ENCODE measurements at regions not wholly inside any gene's neighbourhood (a gene's known extent, or its start where the extent isn't known, plus 50 kb on each side); places are given as distances from the start of the nearest gene placed in this dataset.

- TF ChIP-seq ZNF83 (CRISPR knock-in tag; IDR thresholded peaks at IDR 0.05; ENCODE audit: borderline replicate concordance): no peak
- TF ChIP-seq ZNF337 (CRISPR knock-in tag; IDR thresholded peaks at IDR 0.05; ENCODE audit: borderline replicate concordance, low read depth): no peak
- TF ChIP-seq NFAT5 (CRISPR knock-in tag; IDR thresholded peaks at IDR 0.05): no peak
- TF ChIP-seq MAF1 (CRISPR knock-in tag; IDR thresholded peaks at IDR 0.05; ENCODE audit: borderline replicate concordance): peak; percentile 95
- peak; percentile 29; the same call in 1 of the 2 replicates for TF ChIP-seq IKZF5 (CRISPR knock-in tag; IDR thresholded peaks at IDR 0.05)
- TF ChIP-seq ZBTB3 (CRISPR knock-in tag; IDR thresholded peaks at IDR 0.05; ENCODE audit: borderline replicate concordance, low read depth): no peak
- TF ChIP-seq CBX1 (IDR thresholded peaks at IDR 0.05; ENCODE audit: low read depth): no peak
- TF ChIP-seq MIER3 (CRISPR knock-in tag; IDR thresholded peaks at IDR 0.05; ENCODE audit: borderline replicate concordance): peak; percentile 34; the same call in 1 of the 2 replicates
- TF ChIP-seq ZNF839 (CRISPR knock-in tag; IDR thresholded peaks at IDR 0.05; ENCODE audit: borderline replicate concordance): no peak
- TF ChIP-seq LCORL (IDR thresholded peaks at IDR 0.05): no peak
- TF ChIP-seq LCORL (CRISPR knock-in tag; IDR thresholded peaks at IDR 0.05): no peak
- no peak for TF ChIP-seq ZNF142 (CRISPR knock-in tag; IDR thresholded peaks at IDR 0.05)
- TF ChIP-seq ZNF576 (CRISPR knock-in tag; IDR thresholded peaks at IDR 0.05): no peak
- TF ChIP-seq ZNF564 (CRISPR knock-in tag; IDR thresholded peaks at IDR 0.05): no peak
- TF ChIP-seq ZNF225 (CRISPR knock-in tag; IDR thresholded peaks at IDR 0.05): no peak
- TF ChIP-seq ARNT2 (CRISPR knock-in tag; IDR thresholded peaks at IDR 0.05; ENCODE audit: low read depth): no peak
- TF ChIP-seq GATA4 (IDR thresholded peaks at IDR 0.05; ENCODE audit: borderline replicate concordance, low read depth): no peak
Measured at GRCh38 chr6:27547157-27548075, 74.5 kb upstream of the ZNF184 start (continued).

Measured in HepG2 (cell line).